OCI-LY1 (cell line): ENCODE measurements at regions not wholly inside any gene's neighbourhood (a gene's known extent, or its start where the extent isn't known, plus 50 kb on each side); places are given as distances from the start of the nearest gene placed in this dataset.

Source experiments
- EZH2 ChIP-seq: fragments of 200-600 bp; sonication (generic), shearing (Covaris generic); IDR thresholded peaks from 2 replicates; pipeline ENCODE4 v1.8.0; 2017; ENCODE audit warnings: borderline replicate concordance, mixed run types, mild to moderate bottlenecking, antibody characterized with exemption, low read length, moderate library complexity, mixed read lengths
- TF ChIP-seq, protein P1 (sequence below): fragments of 200-600 bp; sonication (generic), shearing (Covaris generic); IDR thresholded peaks from 2 replicates; pipeline ENCODE4 v1.5.1; 2017; ENCODE audit warnings: mild to moderate bottlenecking, antibody characterized with exemption, low read length, moderate library complexity, mixed read lengths

- TF ChIP-seq, protein P1, sequence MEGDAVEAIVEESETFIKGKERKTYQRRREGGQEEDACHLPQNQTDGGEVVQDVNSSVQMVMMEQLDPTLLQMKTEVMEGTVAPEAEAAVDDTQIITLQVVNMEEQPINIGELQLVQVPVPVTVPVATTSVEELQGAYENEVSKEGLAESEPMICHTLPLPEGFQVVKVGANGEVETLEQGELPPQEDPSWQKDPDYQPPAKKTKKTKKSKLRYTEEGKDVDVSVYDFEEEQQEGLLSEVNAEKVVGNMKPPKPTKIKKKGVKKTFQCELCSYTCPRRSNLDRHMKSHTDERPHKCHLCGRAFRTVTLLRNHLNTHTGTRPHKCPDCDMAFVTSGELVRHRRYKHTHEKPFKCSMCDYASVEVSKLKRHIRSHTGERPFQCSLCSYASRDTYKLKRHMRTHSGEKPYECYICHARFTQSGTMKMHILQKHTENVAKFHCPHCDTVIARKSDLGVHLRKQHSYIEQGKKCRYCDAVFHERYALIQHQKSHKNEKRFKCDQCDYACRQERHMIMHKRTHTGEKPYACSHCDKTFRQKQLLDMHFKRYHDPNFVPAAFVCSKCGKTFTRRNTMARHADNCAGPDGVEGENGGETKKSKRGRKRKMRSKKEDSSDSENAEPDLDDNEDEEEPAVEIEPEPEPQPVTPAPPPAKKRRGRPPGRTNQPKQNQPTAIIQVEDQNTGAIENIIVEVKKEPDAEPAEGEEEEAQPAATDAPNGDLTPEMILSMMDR: no peak
- no peak for TF ChIP-seq EZH2
Measured at GRCh38 chr15:87420017-87420416, 836.5 kb downstream of the NTRK3 start.
